HepG2 (cell line): ENCODE measurements at regions not wholly inside any gene's neighbourhood (a gene's known extent, or its start where the extent isn't known, plus 50 kb on each side); places are given as distances from the start of the nearest gene placed in this dataset.

Experiments
- ATAC-seq: fragments of 200-7000 bp; cut with Tn5 transposase; 3 replicates; pipeline ENCODE4 v1.9.1; 2020; ENCODE audit warnings: mild to moderate bottlenecking, moderate library complexity
- BruUV-seq: library from RNA; stranded (reverse); fragments of 400-500 nt; replicated peaks from 2 replicates; lab custom pipeline; 2021; lab: Mats Ljungman, UMichigan
- CTCF ChIA-PET: fragments of 300-600 bp; formaldehyde crosslinking; extraction: SDS; loops from one replicate; lab custom pipeline; 2021; ENCODE audit warnings: low total read pairs, inconsistent platforms, low intra/inter-chr PET ratio; lab: Yijun Ruan, JAX
- POLR2A ChIA-PET: fragments of 350-600 bp; sonication (Branson Sonifier 250); formaldehyde crosslinking; loops from one replicate; lab custom pipeline; 2020; ENCODE audit warnings: antibody characterized with exemption, inconsistent platforms; lab: Yijun Ruan, JAX
- DNase-seq: peaks from one replicate; pipeline ENCODE4 v3.0.0-alpha.2; 2015; ENCODE audit warnings: low spot score
- FAIRE-seq: peaks from 3 replicates; lab custom pipeline; 2011; peaks lifted over from hg19 to GRCh38; lab: Jason Lieb, UNC
- H2AFZ ChIP-seq: one replicate; pipeline ENCODE4 v1.6.1; 2011; ENCODE audit warnings: low read length, inconsistent platforms
- H3K27ac ChIP-seq: fragments of 300-600 bp; 3 replicates; pipeline ENCODE4 v1.8.0; 2011; ENCODE audit warnings: mixed run types, mild to moderate bottlenecking, mixed read lengths, low read length, inconsistent platforms; ENCODE audit not compliant: insufficient read depth; ENCODE audit errors: extremely low read length
- H3K27me3 ChIP-seq, 2 experiments: fragments of 200-600 bp in 1 of 2; 2 replicates in 1 of 2; 3 replicates in 1 of 2; pipeline versions ENCODE4 v1.6.0 to v1.8.0; 2011; ENCODE audit warnings: low read length in 2 of 2, mild to moderate bottlenecking in 2 of 2, moderate library complexity in 2 of 2, inconsistent platforms in 1 of 2; ENCODE audit not compliant: insufficient read depth in 2 of 2, control insufficient read depth in 1 of 2
- H3K36me3 ChIP-seq, 2 experiments: fragments of 200-600 bp in 1 of 2; replicated peaks in 1 of 2; 2 replicates in 1 of 2; 3 replicates in 1 of 2; pipeline versions ENCODE4 v1.5.1 to v1.8.0; 2011; ENCODE audit warnings: low read length in 2 of 2, inconsistent platforms in 1 of 2; ENCODE audit not compliant: insufficient read depth in 2 of 2, control insufficient read depth in 1 of 2
- H3K4me1 ChIP-seq: 2 replicates; pipeline ENCODE4 v1.5.1; 2012; ENCODE audit warnings: low read length, inconsistent platforms; ENCODE audit not compliant: insufficient read depth
- H3K4me2 ChIP-seq: 2 replicates; pipeline ENCODE4 v1.6.0; 2011; ENCODE audit warnings: low read depth, low read length, inconsistent platforms
- H3K4me3 ChIP-seq, 3 experiments: fragments of 200-600 bp in 1 of 3; sonication (generic), shearing (Covaris generic) in 1 of 3; replicated peaks in 1 of 3; 2 replicates each; pipeline ENCODE4 v1.5.1; 2011 to 2016; ENCODE audit warnings: low read length in 3 of 3, inconsistent platforms in 2 of 3, low read depth in 2 of 3, mild to moderate bottlenecking in 2 of 3, control low read depth in 1 of 3, mixed read lengths in 1 of 3; ENCODE audit not compliant: insufficient read depth in 1 of 3
- H3K79me2 ChIP-seq: one replicate; pipeline ENCODE4 v1.6.1; 2011; ENCODE audit warnings: low read length, inconsistent platforms; ENCODE audit not compliant: insufficient read depth
- H3K9ac ChIP-seq: 2 replicates; pipeline ENCODE4 v1.6.0; 2011; ENCODE audit warnings: mild to moderate bottlenecking, low read depth, low read length, inconsistent platforms; ENCODE audit not compliant: insufficient read depth
- H3K9me3 ChIP-seq: 2 replicates; pipeline ENCODE4 v1.5.1; 2012; ENCODE audit warnings: mild to moderate bottlenecking, low read length
- H4K20me1 ChIP-seq: 2 replicates; pipeline ENCODE4 v1.6.0; 2011; ENCODE audit warnings: inconsistent platforms, mild to moderate bottlenecking, low read length, moderate library complexity; ENCODE audit not compliant: insufficient read depth
- CHCHD3 ChIP-seq: sonication (generic); formaldehyde crosslinking; IDR thresholded peaks from 2 replicates; pipeline ENCODE4 v1.8.0; 2022; ENCODE audit warnings: mild to moderate bottlenecking, missing genetic modification reagents, moderate library complexity
- FLYWCH1 ChIP-seq: sonication (generic); formaldehyde crosslinking; IDR thresholded peaks from 2 replicates; pipeline ENCODE4 v1.8.1; 2023; ENCODE audit warnings: mild to moderate bottlenecking, missing genetic modification reagents
- SIN3B ChIP-seq: fragments of 150-350 bp; IDR thresholded peaks from 2 replicates; pipeline ENCODE4 v1.6.1; 2014; ENCODE audit warnings: low read length
- XBP1 ChIP-seq: sonication (generic); formaldehyde crosslinking; IDR thresholded peaks from 2 replicates; pipeline ENCODE4 v1.5.0; 2020; ENCODE audit warnings: missing genetic modification reagents
- ZNF296 ChIP-seq: sonication (generic); formaldehyde crosslinking; conservative IDR thresholded peaks from 2 replicates; pipeline ENCODE4 v1.5.0; 2020; ENCODE audit warnings: mild to moderate bottlenecking, missing genetic modification reagents
- ZNF430 ChIP-seq: sonication (generic); formaldehyde crosslinking; IDR thresholded peaks from 2 replicates; pipeline ENCODE4 v1.9.0; 2021; ENCODE audit warnings: mild to moderate bottlenecking, missing genetic modification reagents
- WGBS: methylation state at CpG from one replicate; pipeline ENCODE4 v1.1.6; 2017; ENCODE audit warnings: low lambda C conversion rate; 5-methylcytosine and 5-hydroxymethylcytosine counted together
- in situ Hi-C: cut with HindIII; loops from 2 replicates; pipeline ENCODE4 v1.10.0; 2017; ENCODE audit warnings: low pct_unique_long_range_greater_than_20kb; ENCODE audit not compliant: extremely low pct_ligation_motif_present
- intact Hi-C: fragments of 100-400 bp; cut with micrococcal nuclease; formaldehyde crosslinking; loops from one replicate; pipeline ENCODE4 v1.10.0; 2022; ENCODE audit not compliant: unreplicated experiment
- TF ChIP-seq, protein P1 (sequence below): sonication (generic); formaldehyde crosslinking; IDR thresholded peaks from 2 replicates; pipeline ENCODE4 v1.5.1; 2020; ENCODE audit warnings: mild to moderate bottlenecking, missing genetic modification reagents, moderate library complexity
- TF ChIP-seq, protein P2 (sequence below): sonication (generic); formaldehyde crosslinking; IDR thresholded peaks from 2 replicates; pipeline ENCODE4 v1.5.1; 2020; ENCODE audit warnings: missing genetic modification reagents, mild to moderate bottlenecking, borderline replicate concordance
- TF ChIP-seq, protein P3 (sequence below): sonication (generic); formaldehyde crosslinking; IDR thresholded peaks from 2 replicates; pipeline ENCODE4 v1.5.1; 2020; ENCODE audit warnings: mild to moderate bottlenecking, missing genetic modification reagents

DNA sequence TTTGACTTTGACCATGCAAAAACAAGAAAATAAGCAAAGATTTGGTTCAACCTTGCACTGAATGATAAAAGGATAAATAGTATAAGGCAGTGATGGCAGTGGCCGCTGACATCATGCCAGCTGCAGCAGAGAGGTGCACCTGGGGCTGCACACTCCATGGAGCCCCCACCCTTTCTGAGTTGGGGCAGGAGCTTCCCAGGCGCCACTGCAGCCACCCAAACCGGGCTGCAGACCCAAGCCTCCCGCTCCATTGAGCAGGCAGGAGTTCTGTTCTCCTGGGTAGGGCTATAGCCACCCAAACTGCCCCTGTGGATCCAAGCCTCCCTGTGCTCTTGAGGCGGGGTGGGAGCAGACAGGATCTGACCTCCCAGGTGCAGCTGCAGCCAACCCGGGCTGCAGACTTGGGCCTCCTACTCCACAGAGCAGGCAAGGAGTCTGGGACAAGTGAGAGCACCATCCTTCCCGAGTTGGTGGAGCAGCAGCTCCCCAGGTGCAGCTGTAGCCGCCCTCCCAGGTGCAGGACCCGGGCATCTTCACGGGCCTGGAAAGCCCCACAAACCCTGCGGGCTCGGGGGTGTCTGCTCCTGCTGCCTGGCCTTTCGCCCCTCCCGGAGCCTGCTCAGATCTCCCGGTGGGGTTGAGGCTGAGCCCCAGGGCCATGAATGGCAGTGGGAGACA lies 537.9 kb downstream of the TENT5A start:
- Histone ChIP-seq H3K79me2 (no peaks in the 10 kb centered on the region), H3K9ac (no peak overlapping the region), H3K27me3 (no peaks in the 10 kb centered on the region), H4K20me1 (no peaks in the 10 kb centered on the region), H3K9me3 (no peaks in the 10 kb centered on the region), H3K4me1 (no peaks in the 10 kb centered on the region), H3K36me3 (no peaks in the 10 kb centered on the region), H2AFZ (no peak overlapping the region), H3K27ac (no peak overlapping the region), H3K4me3 (peak overlapping the region in 1 of 3 experiments; percentile 56; a peak in 1 of 6 replicates), H3K4me2 (peak overlapping the region; percentile 48; the same call in 1 of the 2 replicates)
- intact Hi-C loops: loop anchor here (1.0 kb wide), 1 partner anchor 39 kb away; no protein-coding TSS in a partner anchor
- FAIRE-seq (no peak), ATAC-seq (peak; percentile 74), DNase-seq (no peak)
- ChIA-PET POLR2A (no interaction called here), CTCF (no interaction called here)
- in situ Hi-C loops: no loop called here
- no TSS peak for BruUV-seq
- TF ChIP-seq ZNF296: no peak
- TF ChIP-seq, protein P1, sequence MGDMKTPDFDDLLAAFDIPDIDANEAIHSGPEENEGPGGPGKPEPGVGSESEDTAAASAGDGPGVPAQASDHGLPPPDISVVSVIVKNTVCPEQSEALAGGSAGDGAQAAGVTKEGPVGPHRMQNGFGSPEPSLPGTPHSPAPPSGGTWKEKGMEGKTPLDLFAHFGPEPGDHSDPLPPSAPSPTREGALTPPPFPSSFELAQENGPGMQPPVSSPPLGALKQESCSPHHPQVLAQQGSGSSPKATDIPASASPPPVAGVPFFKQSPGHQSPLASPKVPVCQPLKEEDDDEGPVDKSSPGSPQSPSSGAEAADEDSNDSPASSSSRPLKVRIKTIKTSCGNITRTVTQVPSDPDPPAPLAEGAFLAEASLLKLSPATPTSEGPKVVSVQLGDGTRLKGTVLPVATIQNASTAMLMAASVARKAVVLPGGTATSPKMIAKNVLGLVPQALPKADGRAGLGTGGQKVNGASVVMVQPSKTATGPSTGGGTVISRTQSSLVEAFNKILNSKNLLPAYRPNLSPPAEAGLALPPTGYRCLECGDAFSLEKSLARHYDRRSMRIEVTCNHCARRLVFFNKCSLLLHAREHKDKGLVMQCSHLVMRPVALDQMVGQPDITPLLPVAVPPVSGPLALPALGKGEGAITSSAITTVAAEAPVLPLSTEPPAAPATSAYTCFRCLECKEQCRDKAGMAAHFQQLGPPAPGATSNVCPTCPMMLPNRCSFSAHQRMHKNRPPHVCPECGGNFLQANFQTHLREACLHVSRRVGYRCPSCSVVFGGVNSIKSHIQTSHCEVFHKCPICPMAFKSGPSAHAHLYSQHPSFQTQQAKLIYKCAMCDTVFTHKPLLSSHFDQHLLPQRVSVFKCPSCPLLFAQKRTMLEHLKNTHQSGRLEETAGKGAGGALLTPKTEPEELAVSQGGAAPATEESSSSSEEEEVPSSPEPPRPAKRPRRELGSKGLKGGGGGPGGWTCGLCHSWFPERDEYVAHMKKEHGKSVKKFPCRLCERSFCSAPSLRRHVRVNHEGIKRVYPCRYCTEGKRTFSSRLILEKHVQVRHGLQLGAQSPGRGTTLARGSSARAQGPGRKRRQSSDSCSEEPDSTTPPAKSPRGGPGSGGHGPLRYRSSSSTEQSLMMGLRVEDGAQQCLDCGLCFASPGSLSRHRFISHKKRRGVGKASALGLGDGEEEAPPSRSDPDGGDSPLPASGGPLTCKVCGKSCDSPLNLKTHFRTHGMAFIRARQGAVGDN (CRISPR knock-in tag): peak; percentile 29; the same call in 1 of the 2 replicates
- WGBS: no CpG with 5 or more reads among the region's 15 CpGs

DNA sequence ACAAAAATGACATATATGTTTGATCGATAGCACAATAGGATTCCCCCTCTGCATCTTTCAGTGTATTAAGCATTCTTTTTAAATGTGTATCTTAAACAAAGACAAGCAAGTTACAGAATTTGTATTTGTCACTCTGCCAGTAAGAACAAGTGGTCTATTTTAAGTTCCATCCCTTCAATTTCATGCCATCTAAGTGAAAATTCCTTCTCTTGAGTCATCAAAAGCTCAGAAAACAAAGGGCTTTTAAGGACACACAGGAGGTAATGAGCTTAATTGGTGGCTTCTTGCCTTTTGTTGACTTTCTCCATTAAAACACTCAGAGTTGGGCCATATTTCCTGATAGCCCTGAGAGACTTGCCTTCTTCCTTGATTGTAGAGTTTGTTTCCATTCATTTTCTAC lies 547.8 kb downstream of the TENT5A start:
- Histone ChIP-seq H3K9me3 (peaks cover 16% of the 10 kb centered on the region), H3K79me2 (no peaks in the 10 kb centered on the region), H3K27ac (no peak overlapping the region), H4K20me1 (no peaks in the 10 kb centered on the region), H3K4me3 (no peak overlapping the region), H3K4me2 (no peak overlapping the region), H3K4me1 (no peaks in the 10 kb centered on the region), H3K9ac (no peak overlapping the region), H3K27me3 (no peaks in the 10 kb centered on the region), H2AFZ (no peak overlapping the region), H3K36me3 (no peaks in the 10 kb centered on the region)
- in situ Hi-C loops (no loop called here), intact Hi-C loops (no loop called here)
- FAIRE-seq (no peak), ATAC-seq (no peak), DNase-seq (no peak)
- POLR2A ChIA-PET: no interaction called here
- no TSS peak for BruUV-seq
- WGBS: 3% methylated on average over 1 of the region's 1 CpG
- CTCF ChIA-PET: no interaction called here
- TF ChIP-seq SIN3B: no peak
- TF ChIP-seq FLYWCH1 (CRISPR knock-in tag): no peak
- TF ChIP-seq ZNF430 (CRISPR knock-in tag): no peak
- TF ChIP-seq, protein P2, sequence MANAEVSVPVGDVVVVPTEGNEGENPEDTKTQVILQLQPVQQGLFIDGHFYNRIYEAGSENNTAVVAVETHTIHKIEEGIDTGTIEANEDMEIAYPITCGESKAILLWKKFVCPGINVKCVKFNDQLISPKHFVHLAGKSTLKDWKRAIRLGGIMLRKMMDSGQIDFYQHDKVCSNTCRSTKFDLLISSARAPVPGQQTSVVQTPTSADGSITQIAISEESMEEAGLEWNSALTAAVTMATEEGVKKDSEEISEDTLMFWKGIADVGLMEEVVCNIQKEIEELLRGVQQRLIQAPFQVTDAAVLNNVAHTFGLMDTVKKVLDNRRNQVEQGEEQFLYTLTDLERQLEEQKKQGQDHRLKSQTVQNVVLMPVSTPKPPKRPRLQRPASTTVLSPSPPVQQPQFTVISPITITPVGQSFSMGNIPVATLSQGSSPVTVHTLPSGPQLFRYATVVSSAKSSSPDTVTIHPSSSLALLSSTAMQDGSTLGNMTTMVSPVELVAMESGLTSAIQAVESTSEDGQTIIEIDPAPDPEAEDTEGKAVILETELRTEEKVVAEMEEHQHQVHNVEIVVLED (CRISPR knock-in tag): no peak
- no peak for TF ChIP-seq XBP1 (CRISPR knock-in tag)
- TF ChIP-seq, protein P3, sequence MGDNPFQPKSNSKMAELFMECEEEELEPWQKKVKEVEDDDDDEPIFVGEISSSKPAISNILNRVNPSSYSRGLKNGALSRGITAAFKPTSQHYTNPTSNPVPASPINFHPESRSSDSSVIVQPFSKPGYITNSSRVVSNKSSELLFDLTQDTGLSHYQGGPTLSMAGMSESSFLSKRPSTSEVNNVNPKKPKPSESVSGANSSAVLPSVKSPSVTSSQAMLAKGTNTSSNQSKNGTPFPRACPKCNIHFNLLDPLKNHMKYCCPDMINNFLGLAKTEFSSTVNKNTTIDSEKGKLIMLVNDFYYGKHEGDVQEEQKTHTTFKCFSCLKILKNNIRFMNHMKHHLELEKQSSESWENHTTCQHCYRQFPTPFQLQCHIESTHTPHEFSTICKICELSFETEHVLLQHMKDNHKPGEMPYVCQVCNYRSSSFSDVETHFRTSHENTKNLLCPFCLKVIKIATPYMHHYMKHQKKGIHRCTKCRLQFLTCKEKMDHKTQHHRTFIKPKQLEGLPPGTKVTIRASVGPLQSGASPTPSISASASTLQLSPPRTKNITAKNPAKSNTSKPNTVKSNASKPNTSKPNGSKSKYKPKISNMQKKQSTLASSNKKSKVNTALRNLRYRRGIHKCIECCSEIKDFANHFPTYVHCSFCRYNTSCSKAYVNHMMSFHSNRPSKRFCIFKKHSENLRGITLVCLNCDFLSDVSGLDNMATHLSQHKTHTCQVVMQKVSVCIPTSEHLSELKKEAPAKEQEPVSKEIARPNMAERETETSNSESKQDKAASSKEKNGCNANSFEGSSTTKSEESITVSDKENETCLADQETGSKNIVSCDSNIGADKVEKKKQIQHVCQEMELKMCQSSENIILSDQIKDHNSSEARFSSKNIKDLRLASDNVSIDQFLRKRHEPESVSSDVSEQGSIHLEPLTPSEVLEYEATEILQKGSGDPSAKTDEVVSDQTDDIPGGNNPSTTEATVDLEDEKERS (CRISPR knock-in tag): no peak
- no peak for TF ChIP-seq CHCHD3
